ENCODE measurements at regions not wholly inside any gene's neighbourhood (a gene's known extent, or its start where the extent isn't known, plus 50 kb on each side); places are given as distances from the start of the nearest gene placed in this dataset.

GRCh38 chr1:79594121-79594698 is 587.7 kb upstream of the ADGRL4 start:
- Histone ChIP-seq H3K36me3 (ENCODE audit: control insufficient read depth, insufficient read depth, low read length) (no peaks in the 10 kb centered on the region), H3K27me3 (replicated peaks; ENCODE audit: control insufficient read depth, insufficient read depth, low read length) (no peaks in the 10 kb centered on the region), H3K4me3 (replicated peaks; ENCODE audit: low read depth, low read length) (no peak overlapping the region)
- TF ChIP-seq CTCF (IDR thresholded peaks at IDR 0.05; ENCODE audit: insufficient read depth, low read length, poor library complexity, severe bottlenecking): no peak
- no peak for DNase-seq (ENCODE audit: extremely low read depth, insufficient read length)

GRCh38 chr1:79592707-79593106 is 586.2 kb upstream of the ADGRL4 start:
- no peaks in the 10 kb centered on the region for H3K27me3 ChIP-seq (replicated peaks; ENCODE audit: control insufficient read depth, insufficient read depth, low read length)

GRCh38 chr1:79588719-79589118 is 582.2 kb upstream of the ADGRL4 start:
- no peak for DNase-seq (ENCODE audit: extremely low read depth, insufficient read length)
- Histone ChIP-seq H3K4me3 (replicated peaks; ENCODE audit: low read depth, low read length) (no peak overlapping the region), H3K27me3 (replicated peaks; ENCODE audit: control insufficient read depth, insufficient read depth, low read length) (no peaks in the 10 kb centered on the region), H3K36me3 (ENCODE audit: control insufficient read depth, insufficient read depth, low read length) (no peaks in the 10 kb centered on the region)
- TF ChIP-seq CTCF (IDR thresholded peaks at IDR 0.05; ENCODE audit: insufficient read depth, low read length, poor library complexity, severe bottlenecking): no peak

More at GRCh38 chr1:79592707-79593106, 586.2 kb upstream of the ADGRL4 start:
- no peak for DNase-seq (ENCODE audit: extremely low read depth, insufficient read length)
- Histone ChIP-seq H3K4me3 (replicated peaks; ENCODE audit: low read depth, low read length) (no peak overlapping the region), H3K36me3 (ENCODE audit: control insufficient read depth, insufficient read depth, low read length) (no peaks in the 10 kb centered on the region)
- TF ChIP-seq CTCF (IDR thresholded peaks at IDR 0.05; ENCODE audit: insufficient read depth, low read length, poor library complexity, severe bottlenecking): no peak

DNA sequence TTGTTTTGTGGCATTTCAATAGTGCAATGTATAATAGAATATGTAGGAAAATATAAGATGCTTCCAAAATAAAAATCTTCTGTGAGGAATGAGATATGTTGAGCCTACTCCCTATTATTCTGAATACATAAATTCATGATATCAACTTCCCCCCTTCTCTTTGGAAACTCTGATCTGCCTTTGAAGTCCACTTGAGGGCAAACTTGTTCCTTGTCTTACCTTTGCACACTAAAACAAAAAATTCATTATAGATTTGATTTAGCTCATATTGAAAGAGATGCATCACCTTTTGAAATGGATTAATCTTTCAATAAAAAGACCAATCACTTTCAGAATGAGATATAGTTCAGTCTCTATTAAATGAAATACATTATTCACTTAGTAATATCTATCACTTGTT is 580.7 kb upstream of the ADGRL4 start:
- Histone ChIP-seq H3K36me3 (ENCODE audit: control insufficient read depth, insufficient read depth, low read length) (no peaks in the 10 kb centered on the region), H3K27me3 (replicated peaks; ENCODE audit: control insufficient read depth, insufficient read depth, low read length) (no peaks in the 10 kb centered on the region), H3K4me3 (replicated peaks; ENCODE audit: low read depth, low read length) (no peak overlapping the region)
- no peak for DNase-seq (ENCODE audit: extremely low read depth, insufficient read length)
- TF ChIP-seq CTCF (IDR thresholded peaks at IDR 0.05; ENCODE audit: insufficient read depth, low read length, poor library complexity, severe bottlenecking): no peak

DNA sequence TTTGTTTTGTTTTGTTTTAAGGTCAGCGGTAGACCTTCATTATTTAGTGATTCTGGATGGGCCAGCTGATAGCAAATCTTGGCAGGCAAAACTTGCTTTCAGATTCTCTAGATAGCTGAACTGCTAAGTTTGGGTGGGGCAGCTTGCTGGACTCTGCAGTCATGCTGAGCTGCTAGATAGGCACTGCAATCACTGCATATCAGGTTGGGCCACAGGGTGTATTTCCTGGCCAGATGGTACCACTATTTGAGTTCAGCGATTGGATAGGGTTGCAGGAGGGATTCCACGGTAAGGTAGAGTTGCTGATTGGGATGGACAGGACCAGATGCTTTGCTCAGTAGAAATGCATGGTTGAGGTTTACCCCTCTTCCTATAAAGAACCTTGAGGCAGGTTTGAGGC is 579.3 kb upstream of the ADGRL4 start:
- Histone ChIP-seq H3K36me3 (ENCODE audit: control insufficient read depth, insufficient read depth, low read length) (no peaks in the 10 kb centered on the region), H3K4me3 (replicated peaks; ENCODE audit: low read depth, low read length) (no peak overlapping the region), H3K27me3 (replicated peaks; ENCODE audit: control insufficient read depth, insufficient read depth, low read length) (no peaks in the 10 kb centered on the region)
- no peak for DNase-seq (ENCODE audit: extremely low read depth, insufficient read length)
- no peak for TF ChIP-seq CTCF (IDR thresholded peaks at IDR 0.05; ENCODE audit: insufficient read depth, low read length, poor library complexity, severe bottlenecking)

GRCh38 chr1:79575424-79575823 is 568.9 kb upstream of the ADGRL4 start:
- Histone ChIP-seq H3K36me3 (ENCODE audit: control insufficient read depth, insufficient read depth, low read length) (no peaks in the 10 kb centered on the region), H3K4me3 (replicated peaks; ENCODE audit: low read depth, low read length) (no peak overlapping the region), H3K27me3 (replicated peaks; ENCODE audit: control insufficient read depth, insufficient read depth, low read length) (no peaks in the 10 kb centered on the region)
- no peak for TF ChIP-seq CTCF (IDR thresholded peaks at IDR 0.05; ENCODE audit: insufficient read depth, low read length, poor library complexity, severe bottlenecking)
- no peak for DNase-seq (ENCODE audit: extremely low read depth, insufficient read length)

All from GM06990 (cell line).